H1 (cell line): ENCODE measurements at regions not wholly inside any gene's neighbourhood (a gene's known extent, or its start where the extent isn't known, plus 50 kb on each side); places are given as distances from the start of the nearest gene placed in this dataset.

Source experiments
- HDAC2 ChIP-seq, 2 experiments: fragments of 300-600 bp in 1 of 2; sonication (generic) in 1 of 2; IDR thresholded peaks; 2 replicates each; pipeline ENCODE4 v1.6.1; 2011 to 2012; ENCODE audit warnings: low read depth in 2 of 2, low read length in 2 of 2, mild to moderate bottlenecking in 2 of 2, moderate library complexity in 2 of 2, borderline replicate concordance in 1 of 2, inconsistent platforms in 1 of 2
- POU5F1 ChIP-seq: IDR thresholded peaks from 2 replicates; pipeline ENCODE4 v1.6.1; 2011; ENCODE audit warnings: low read depth, mild to moderate bottlenecking, low read length, moderate library complexity
- RBBP5 ChIP-seq: IDR thresholded peaks from 2 replicates; pipeline ENCODE4 v1.7.1; 2012; ENCODE audit warnings: low read depth, mild to moderate bottlenecking, inconsistent platforms, low read length, moderate library complexity, borderline replicate concordance
- RFX5 ChIP-seq: IDR thresholded peaks from 2 replicates; pipeline ENCODE4 v1.6.1; 2011; ENCODE audit warnings: low read depth, low read length, improper control_type of control experiment, borderline replicate concordance

- TF ChIP-seq RFX5 (no peak), HDAC2 (IDR thresholded peaks at IDR 0.05; ENCODE audit: borderline replicate concordance in 1 of 2, low read depth in 2 of 2, low read length in 2 of 2) (no peak), RBBP5 (no peak), POU5F1 (no peak)
- TF ChIP-seq, all 59 proteins: peak for 0
These were observed 346.9 kb downstream of the NFIB start (continued) for GRCh38 chr9:13967011-13967410.
